Large intestine (tissue), 3 donors: ENCODE measurements at regions not wholly inside any gene's neighbourhood (a gene's known extent, or its start where the extent isn't known, plus 50 kb on each side); places are given as distances from the start of the nearest gene placed in this dataset.
"Not testable (repeated sequence)": the region's sequence is repeated elsewhere in the genome, so short reads cannot be mapped to it uniquely, and the experiment has no call there.

Experiments
- DNase-seq, 2 donors: peaks; one replicate each; pipeline versions ENCODE4 v3.0.0 to v3.0.0-alpha.2; 2013
- H3K27ac ChIP-seq: one replicate; pipeline ENCODE4 v1.5.1; 2013; ENCODE audit warnings: low read length
- H3K27me3 ChIP-seq: 2 replicates; pipeline ENCODE4 v1.6.1; 2013; ENCODE audit warnings: low read length; ENCODE audit not compliant: control insufficient read depth, insufficient read depth
- H3K36me3 ChIP-seq: 2 replicates; pipeline ENCODE4 v1.6.1; 2013; ENCODE audit warnings: low read length; ENCODE audit not compliant: control insufficient read depth, insufficient read depth
- H3K4me1 ChIP-seq: one replicate; pipeline ENCODE4 v1.6.1; 2013; ENCODE audit warnings: low read length; ENCODE audit not compliant: control insufficient read depth, insufficient read depth
- H3K4me3 ChIP-seq: one replicate; pipeline ENCODE4 v1.5.1; 2013; ENCODE audit warnings: low read length
- H3K9me3 ChIP-seq: one replicate; pipeline ENCODE4 v1.6.1; 2013; ENCODE audit warnings: mild to moderate bottlenecking, low read depth, low read length, moderate library complexity; ENCODE audit not compliant: control insufficient read depth
- WGBS: methylation state at CpG from one replicate; pipeline ENCODE4 v1.1.5; 2013; ENCODE audit warnings: low lambda C conversion rate; ENCODE audit not compliant: insufficient coverage; 5-methylcytosine and 5-hydroxymethylcytosine counted together

GRCh38 chrX:11016728-11017127, 94.4 kb upstream of the HCCS start:
- H3K4me1 ChIP-seq, result no peaks in the 10 kb centered on the region
- H3K27ac ChIP-seq, result no peak overlapping the region
- DNase-seq, result no peak
- no peak overlapping the region for H3K4me3 ChIP-seq
- WGBS, result no CpG with 5 or more reads among the region's 1 CpG
- no peaks in the 10 kb centered on the region for H3K9me3 ChIP-seq
- no peaks in the 10 kb centered on the region for H3K27me3 ChIP-seq
- no peaks in the 10 kb centered on the region for H3K36me3 ChIP-seq

- H3K4me3 ChIP-seq, H3K9me3 ChIP-seq, H3K36me3 ChIP-seq, H3K4me1 ChIP-seq, H3K27me3 ChIP-seq, DNase-seq, H3K27ac ChIP-seq: not testable (repeated sequence)
Observed at GRCh38 chrX:11022588-11022987, 88.5 kb upstream of the HCCS start.

DNA sequence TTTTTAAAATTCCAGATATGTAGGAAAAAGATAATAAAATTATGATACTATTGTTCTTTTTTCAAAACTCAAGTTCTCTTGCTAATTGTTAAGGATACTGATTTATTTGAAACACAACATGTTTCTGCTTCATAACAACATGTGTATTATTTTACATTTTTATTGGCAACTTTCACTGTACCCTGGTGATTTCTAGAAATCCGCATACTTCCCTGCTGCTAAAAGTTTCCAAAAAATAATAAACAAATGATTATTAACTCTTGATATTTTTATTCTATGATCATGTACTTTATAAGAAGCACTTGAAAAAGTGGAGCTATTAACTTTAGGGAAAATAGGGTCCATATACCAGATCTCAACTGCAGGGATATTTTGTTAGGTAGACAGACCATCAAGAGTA, 71.2 kb upstream of the HCCS start:
- no peak overlapping the region for H3K4me3 ChIP-seq
- DNase-seq, result no peak
- no peaks in the 10 kb centered on the region for H3K27me3 ChIP-seq
- no peaks in the 10 kb centered on the region for H3K36me3 ChIP-seq
- no peaks in the 10 kb centered on the region for H3K4me1 ChIP-seq
- H3K9me3 ChIP-seq, result no peaks in the 10 kb centered on the region
- WGBS, result 100% methylated on average over 1 of the region's 1 CpG
- H3K27ac ChIP-seq, result no peak overlapping the region

- Histone ChIP-seq H3K4me3 (no peak overlapping the region), H3K9me3 (no peaks in the 10 kb centered on the region), H3K27ac (no peak overlapping the region), H3K4me1 (no peaks in the 10 kb centered on the region), H3K27me3 (no peaks in the 10 kb centered on the region), H3K36me3 (no peaks in the 10 kb centered on the region)
- WGBS, result no CpG with 5 or more reads among the region's 1 CpG
- DNase-seq, result no peak
Observed at GRCh38 chrX:11040405-11040804, 70.7 kb upstream of the HCCS start.

- no peak for DNase-seq
- Histone ChIP-seq H3K36me3 (no peaks in the 10 kb centered on the region), H3K27me3 (no peaks in the 10 kb centered on the region), H3K27ac (no peak overlapping the region), H3K4me1 (no peaks in the 10 kb centered on the region), H3K4me3 (no peak overlapping the region), H3K9me3 (no peaks in the 10 kb centered on the region)
- WGBS, result no CpG with 5 or more reads among the region's 2 CpGs
Observed at GRCh38 chrX:11040996-11041395, 70.1 kb upstream of the HCCS start.

GRCh38 chrX:11050013-11050412, 61.1 kb upstream of the HCCS start:
- no CpG with 5 or more reads among the region's 2 CpGs for WGBS
- DNase-seq, result no peak
- Histone ChIP-seq H3K36me3 (no peaks in the 10 kb centered on the region), H3K27me3 (no peaks in the 10 kb centered on the region), H3K4me3 (no peak overlapping the region), H3K4me1 (no peaks in the 10 kb centered on the region), H3K27ac (no peak overlapping the region), H3K9me3 (no peaks in the 10 kb centered on the region)

- Histone ChIP-seq H3K27me3 (no peaks in the 10 kb centered on the region), H3K36me3 (no peaks in the 10 kb centered on the region), H3K4me3 (no peak overlapping the region), H3K4me1 (no peaks in the 10 kb centered on the region), H3K27ac (no peak overlapping the region), H3K9me3 (no peaks in the 10 kb centered on the region)
- DNase-seq, result no peak
Observed at GRCh38 chrX:11053351-11053750, 57.8 kb upstream of the HCCS start.

DNA sequence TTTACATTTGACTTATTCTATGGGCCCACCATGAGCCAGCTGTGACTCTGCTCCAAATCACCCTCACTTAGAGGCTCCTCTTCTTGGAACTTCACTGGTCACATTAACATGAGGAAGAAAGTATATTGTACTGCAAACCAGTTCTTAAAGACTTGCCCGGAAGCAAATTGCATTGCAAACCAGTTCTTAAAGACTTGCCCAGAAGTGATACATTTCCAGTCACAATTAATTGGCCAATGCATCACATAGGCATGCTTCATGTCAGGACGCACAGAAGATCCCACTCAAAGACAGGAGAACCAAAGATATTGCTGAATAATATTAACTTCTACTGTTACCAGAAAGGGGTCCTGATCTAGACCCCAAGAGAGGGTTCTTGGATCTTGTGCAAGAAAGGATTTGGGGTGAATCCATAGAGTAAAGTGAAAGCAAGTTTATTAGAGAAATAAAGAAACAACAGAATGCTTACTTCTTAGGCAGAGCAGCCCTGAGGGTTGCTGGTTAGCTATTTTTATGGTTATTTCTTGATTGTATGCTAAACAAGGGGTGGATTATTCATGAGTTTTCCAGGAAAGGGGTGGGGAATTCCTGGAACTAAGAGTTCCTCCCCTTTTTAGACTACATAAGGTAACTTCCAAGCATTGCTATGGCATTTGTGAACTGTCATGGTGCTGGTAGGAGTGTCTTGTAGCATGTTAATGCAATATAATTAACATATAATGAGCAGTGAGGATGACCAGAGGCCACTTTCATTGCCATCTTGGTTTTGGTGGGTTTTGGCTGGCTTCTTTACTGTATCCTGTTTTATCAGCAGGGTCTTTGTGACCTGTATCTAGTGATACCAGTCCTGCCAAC, 54.6 kb upstream of the HCCS start:
- H3K9me3 ChIP-seq, result no peaks in the 10 kb centered on the region
- no CpG with 5 or more reads among the region's 2 CpGs for WGBS
- H3K4me3 ChIP-seq, result no peak overlapping the region
- H3K36me3 ChIP-seq, result no peaks in the 10 kb centered on the region
- no peaks in the 10 kb centered on the region for H3K27me3 ChIP-seq
- DNase-seq, result no peak
- no peaks in the 10 kb centered on the region for H3K4me1 ChIP-seq
- H3K27ac ChIP-seq, result no peak overlapping the region

GRCh38 chrX:11059933-11060332, 51.2 kb upstream of the HCCS start:
- DNase-seq, result no peak
- no peak overlapping the region for H3K27ac ChIP-seq
- no peaks in the 10 kb centered on the region for H3K27me3 ChIP-seq
- no peaks in the 10 kb centered on the region for H3K36me3 ChIP-seq
- H3K4me3 ChIP-seq, result no peak overlapping the region
- no peaks in the 10 kb centered on the region for H3K4me1 ChIP-seq
- no CpG with 5 or more reads among the region's 2 CpGs for WGBS
- no peaks in the 10 kb centered on the region for H3K9me3 ChIP-seq
